H9 (cell line): ENCODE measurements at regions not wholly inside any gene's neighbourhood (a gene's known extent, or its start where the extent isn't known, plus 50 kb on each side); places are given as distances from the start of the nearest gene placed in this dataset.
"Not testable (repeated sequence)": the region's sequence is repeated elsewhere in the genome, so short reads cannot be mapped to it uniquely, and the experiment has no call there.

Experiments
- DNase-seq: peaks from one replicate; pipeline ENCODE4 v3.0.0-alpha.2; 2017
- H2AFZ ChIP-seq: one replicate; pipeline ENCODE4 v1.6.1; 2013; ENCODE audit warnings: mild to moderate bottlenecking, low read length, control low read depth, moderate library complexity
- H2AK5ac ChIP-seq: 2 replicates; pipeline ENCODE4 v1.6.1; 2013; ENCODE audit warnings: low read length, control low read depth, mixed read lengths; ENCODE audit not compliant: insufficient read length
- H2BK120ac ChIP-seq: one replicate; pipeline ENCODE4 v1.6.1; 2013; ENCODE audit warnings: low read depth, mild to moderate bottlenecking, low read length, control low read depth, inconsistent platforms; ENCODE audit not compliant: poor library complexity, severe bottlenecking
- H2BK12ac ChIP-seq: 2 replicates; pipeline ENCODE4 v1.6.1; 2013; ENCODE audit warnings: low read length, control low read depth, mixed read lengths, low read depth; ENCODE audit not compliant: insufficient read length
- H2BK15ac ChIP-seq: 2 replicates; pipeline ENCODE4 v1.6.1; 2013; ENCODE audit warnings: low read depth, low read length, control low read depth
- H2BK20ac ChIP-seq: one replicate; pipeline ENCODE4 v1.6.1; 2013; ENCODE audit warnings: low read depth, mild to moderate bottlenecking, low read length, control low read depth, inconsistent platforms; ENCODE audit not compliant: poor library complexity, severe bottlenecking
- H2BK5ac ChIP-seq: 2 replicates; pipeline ENCODE4 v1.6.1; 2013; ENCODE audit warnings: low read length, control low read depth, mixed read lengths; ENCODE audit not compliant: insufficient read length
- H3K14ac ChIP-seq: 2 replicates; pipeline ENCODE4 v1.6.1; 2013; ENCODE audit warnings: low read length, control low read depth; ENCODE audit not compliant: insufficient read depth
- H3K18ac ChIP-seq: 2 replicates; pipeline ENCODE4 v1.6.1; 2013; ENCODE audit warnings: low read depth, mild to moderate bottlenecking, mixed read lengths, low read length, control low read depth; ENCODE audit not compliant: insufficient read length
- H3K23ac ChIP-seq: 2 replicates; pipeline ENCODE4 v1.6.1; 2013; ENCODE audit warnings: low read length, control low read depth, mixed read lengths, low read depth; ENCODE audit not compliant: insufficient read length
- H3K23me2 ChIP-seq: 2 replicates; pipeline ENCODE4 v1.6.1; 2013; ENCODE audit warnings: low read depth, mild to moderate bottlenecking, mixed read lengths, low read length, control low read depth; ENCODE audit not compliant: insufficient read length, poor library complexity, severe bottlenecking
- H3K27ac ChIP-seq: 2 replicates; pipeline ENCODE4 v1.5.1; 2013; ENCODE audit warnings: low read length, control low read depth, mixed read lengths, low read depth; ENCODE audit not compliant: insufficient read length
- H3K27me3 ChIP-seq: 2 replicates; pipeline ENCODE4 v1.6.1; 2013; ENCODE audit warnings: low read length, control low read depth, inconsistent platforms; ENCODE audit not compliant: insufficient read depth
- H3K4ac ChIP-seq: 2 replicates; pipeline ENCODE4 v1.6.1; 2013; ENCODE audit warnings: low read depth, mild to moderate bottlenecking, control low read depth, inconsistent platforms, low read length, moderate library complexity
- H3K4me1 ChIP-seq: 2 replicates; pipeline ENCODE4 v1.6.1; 2013; ENCODE audit warnings: low read length, control low read depth, inconsistent platforms; ENCODE audit not compliant: insufficient read depth
- H3K4me2 ChIP-seq: 2 replicates; pipeline ENCODE4 v1.6.1; 2013; ENCODE audit warnings: low read length, control low read depth, mixed read lengths; ENCODE audit not compliant: insufficient read length, insufficient read depth
- H3K56ac ChIP-seq: 2 replicates; pipeline ENCODE4 v1.6.1; 2013; ENCODE audit warnings: low read depth, mild to moderate bottlenecking, mixed read lengths, low read length, control low read depth; ENCODE audit not compliant: insufficient read length
- H3K79me1 ChIP-seq: 2 replicates; pipeline ENCODE4 v1.6.1; 2013; ENCODE audit warnings: low read depth, mild to moderate bottlenecking, moderate library complexity, low read length, control low read depth, inconsistent platforms; ENCODE audit not compliant: insufficient read depth, poor library complexity, severe bottlenecking
- H3K79me2 ChIP-seq: 2 replicates; pipeline ENCODE4 v1.6.1; 2013; ENCODE audit warnings: low read length, control low read depth, inconsistent platforms; ENCODE audit not compliant: insufficient read depth
- H3K9ac ChIP-seq: 2 replicates; pipeline ENCODE4 v1.6.1; 2013; ENCODE audit warnings: low read length, control low read depth, mixed read lengths; ENCODE audit not compliant: insufficient read length; ENCODE audit errors: extremely low read depth
- H3K9me3 ChIP-seq: one replicate; pipeline ENCODE4 v1.6.1; 2013; ENCODE audit warnings: low read depth, low read length, inconsistent platforms; ENCODE audit not compliant: control insufficient read depth
- H3T11ph ChIP-seq: one replicate; pipeline ENCODE4 v1.6.1; 2013; ENCODE audit warnings: mild to moderate bottlenecking, low read length, control low read depth, inconsistent platforms
- H4K20me1 ChIP-seq: one replicate; pipeline ENCODE4 v1.6.1; 2013; ENCODE audit not compliant: control insufficient read depth, insufficient read length, insufficient read depth
- H4K5ac ChIP-seq: 2 replicates; pipeline ENCODE4 v1.6.1; 2013; ENCODE audit warnings: low read depth, mild to moderate bottlenecking, mixed read lengths, low read length, control low read depth; ENCODE audit not compliant: insufficient read length
- H4K8ac ChIP-seq: replicated peaks from 2 replicates; pipeline ENCODE4 v1.6.1; 2013; ENCODE audit warnings: low read length, control low read depth, mixed read lengths, low read depth; ENCODE audit not compliant: insufficient read length
- H4K91ac ChIP-seq: 2 replicates; pipeline ENCODE4 v1.6.1; 2013; ENCODE audit warnings: low read depth, mild to moderate bottlenecking, moderate library complexity, mixed read lengths, low read length, control low read depth; ENCODE audit not compliant: insufficient read length
- H3K27ac Mint-ChIP-seq, 3 experiments: 2 replicates in 2 of 3; 3 replicates in 1 of 3; pipeline ENCODE4 v1.8.0; 2020 to 2021; ENCODE audit warnings: mixed read lengths in 3 of 3, mild to moderate bottlenecking in 1 of 3, moderate library complexity in 1 of 3
- H3K27me3 Mint-ChIP-seq: 2 replicates; pipeline ENCODE4 v1.8.0; 2021; ENCODE audit warnings: low read depth, mild to moderate bottlenecking, moderate library complexity, mixed read lengths
- H3K36me3 Mint-ChIP-seq, 3 experiments: 2 replicates in 2 of 3; 3 replicates in 1 of 3; pipeline ENCODE4 v1.8.0; 2020 to 2021; ENCODE audit warnings: low read depth in 3 of 3, mixed read lengths in 3 of 3; ENCODE audit not compliant: insufficient read depth in 1 of 3
- H3K4me1 Mint-ChIP-seq, 2 experiments: 2 replicates each; pipeline ENCODE4 v1.8.0; 2020; ENCODE audit warnings: mixed read lengths in 2 of 2
- H3K4me3 Mint-ChIP-seq, 2 experiments: 2 replicates in 1 of 2; 3 replicates in 1 of 2; pipeline ENCODE4 v1.8.0; 2020 to 2021; ENCODE audit warnings: mild to moderate bottlenecking in 2 of 2, mixed read lengths in 2 of 2, moderate library complexity in 1 of 2
- H3K9me3 Mint-ChIP-seq, 2 experiments: 2 replicates in 1 of 2; 3 replicates in 1 of 2; pipeline ENCODE4 v1.8.0; 2020; ENCODE audit warnings: mild to moderate bottlenecking in 2 of 2, mixed read lengths in 2 of 2, moderate library complexity in 1 of 2
- WGBS: extraction: QIAGEN DNeasy Blood & Tissue Kit; methylation state at CpG from one replicate; pipeline ENCODE4 v1.1.7; 2013; ENCODE audit warnings: missing lambda C conversion rate, low lambda C conversion rate, mixed read lengths; ENCODE audit not compliant: insufficient read length; ENCODE audit errors: extremely low coverage; 5-methylcytosine and 5-hydroxymethylcytosine counted together

- not testable (repeated sequence) for H3K23ac ChIP-seq, H3K27ac Mint-ChIP-seq, H3K23me2 ChIP-seq, H2AK5ac ChIP-seq, H3K79me2 ChIP-seq, H2BK5ac ChIP-seq, H3K4me1 Mint-ChIP-seq, H3K27me3 Mint-ChIP-seq, H3K4me1 ChIP-seq, H4K91ac ChIP-seq, DNase-seq, H3K27ac ChIP-seq, H2BK15ac ChIP-seq, H2BK12ac ChIP-seq, H3K14ac ChIP-seq, H3K18ac ChIP-seq, H4K20me1 ChIP-seq, H3K9me3 Mint-ChIP-seq, H3K4me2 ChIP-seq, H2AFZ ChIP-seq, H3K56ac ChIP-seq, H3K27me3 ChIP-seq, H3K79me1 ChIP-seq, H3K4me3 Mint-ChIP-seq, H3K4ac ChIP-seq, H4K5ac ChIP-seq, H3K9ac ChIP-seq, H3K36me3 Mint-ChIP-seq, H3K9me3 ChIP-seq, H2BK120ac ChIP-seq, H4K8ac ChIP-seq, H3T11ph ChIP-seq, H2BK20ac ChIP-seq
- no CpG with 5 or more reads among the region's 7 CpGs for WGBS
Measured at GRCh38 chr9:66832222-66832621, 68.3 kb upstream of the ZNF658 start.

- H3K4me3 Mint-ChIP-seq, H3K23me2 ChIP-seq, H2BK5ac ChIP-seq, H2AK5ac ChIP-seq, H3K27ac Mint-ChIP-seq, H2AFZ ChIP-seq, H3T11ph ChIP-seq, H3K79me1 ChIP-seq, H3K4me2 ChIP-seq, H3K4me1 Mint-ChIP-seq, H3K9me3 ChIP-seq, H3K79me2 ChIP-seq, H4K20me1 ChIP-seq, H2BK20ac ChIP-seq, H3K23ac ChIP-seq, H2BK120ac ChIP-seq, H3K9me3 Mint-ChIP-seq, H3K18ac ChIP-seq, DNase-seq, H3K4ac ChIP-seq, H3K27ac ChIP-seq, H3K9ac ChIP-seq, H3K4me1 ChIP-seq, H3K27me3 Mint-ChIP-seq, H4K8ac ChIP-seq, H2BK15ac ChIP-seq, H3K36me3 Mint-ChIP-seq, H3K14ac ChIP-seq, H2BK12ac ChIP-seq, H4K5ac ChIP-seq, H3K27me3 ChIP-seq, H4K91ac ChIP-seq, H3K56ac ChIP-seq: not testable (repeated sequence)
- no CpG with 5 or more reads among the region's 9 CpGs for WGBS
Measured at GRCh38 chr9:66837242-66837937, 63.1 kb upstream of the ZNF658 start.
